ENCODE measurements at regions not wholly inside any gene's neighbourhood (a gene's known extent, or its start where the extent isn't known, plus 50 kb on each side); places are given as distances from the start of the nearest gene placed in this dataset.

DNA sequence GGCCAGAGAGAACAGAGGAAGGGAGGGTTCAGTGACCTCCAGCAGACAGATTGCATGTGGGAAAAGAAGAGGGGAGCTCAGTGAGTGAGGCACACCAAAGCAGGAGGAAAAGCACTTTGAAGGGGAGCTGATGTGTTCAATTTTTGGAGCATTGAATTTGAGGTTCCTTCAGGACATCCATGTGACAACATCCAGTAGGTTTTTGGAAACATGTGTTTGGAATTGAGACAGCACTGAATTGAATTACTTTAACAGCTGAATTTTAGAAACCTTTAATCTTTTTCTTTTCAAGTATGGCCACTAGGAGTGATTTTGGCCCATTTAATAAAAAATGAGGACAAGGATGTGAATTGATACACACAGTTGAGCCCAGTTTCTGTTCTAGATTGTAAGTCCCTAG is 101.8 kb upstream of the SEC61G start:
- no peaks in the 10 kb centered on the region for H3K4me1 ChIP-seq (ENCODE audit: control insufficient read depth, insufficient read depth, low read length)
- DNase-seq (ENCODE audit: low read depth, low spot score), result no peak
- no peaks in the 10 kb centered on the region for H4K20me1 ChIP-seq (ENCODE audit: control insufficient read depth, insufficient read depth)
- H3K9ac ChIP-seq (ENCODE audit: control insufficient read depth, insufficient read depth, low read length), result no peak overlapping the region
- BruUV-seq (replicated peaks), result no TSS peak
- H3K27me3 ChIP-seq (replicated peaks in 1 of 2; ENCODE audit: control insufficient read depth in 2 of 2, insufficient read depth in 2 of 2, low read length in 1 of 2), result peaks cover 0 to 2% of the 10 kb centered on the region in 2 experiments; a peak in 2 of 4 replicates
- H2AFZ ChIP-seq (ENCODE audit: control insufficient read depth, low read depth, low read length), result no peak overlapping the region
- no peak for FAIRE-seq
- no peak overlapping the region for H3K4me3 ChIP-seq
- intact Hi-C loops (cut with micrococcal nuclease; ENCODE audit: unreplicated experiment), result no loop called here
- no peak overlapping the region for H3K4me2 ChIP-seq (ENCODE audit: control insufficient read depth, insufficient read depth)
- RAD21 ChIA-PET (ENCODE audit: unreplicated experiment), result no interaction called here
- H3K79me2 ChIP-seq (ENCODE audit: control insufficient read depth, insufficient read depth, low read length), result no peaks in the 10 kb centered on the region
- TF ChIP-seq POLR2AphosphoS5 (IDR thresholded peaks at IDR 0.05; ENCODE audit: low read length), result no peak
- TF ChIP-seq SP1 (IDR thresholded peaks at IDR 0.05; ENCODE audit: low read depth, low read length), result no peak
- TF ChIP-seq KLF5 (IDR thresholded peaks at IDR 0.05; ENCODE audit: partially characterized antibody), result no peak
- no peak for TF ChIP-seq NR2C1 (IDR thresholded peaks at IDR 0.05)
- no peak for TF ChIP-seq NFXL1 (IDR thresholded peaks at IDR 0.05; ENCODE audit: borderline replicate concordance)
- TF ChIP-seq, protein P1, sequence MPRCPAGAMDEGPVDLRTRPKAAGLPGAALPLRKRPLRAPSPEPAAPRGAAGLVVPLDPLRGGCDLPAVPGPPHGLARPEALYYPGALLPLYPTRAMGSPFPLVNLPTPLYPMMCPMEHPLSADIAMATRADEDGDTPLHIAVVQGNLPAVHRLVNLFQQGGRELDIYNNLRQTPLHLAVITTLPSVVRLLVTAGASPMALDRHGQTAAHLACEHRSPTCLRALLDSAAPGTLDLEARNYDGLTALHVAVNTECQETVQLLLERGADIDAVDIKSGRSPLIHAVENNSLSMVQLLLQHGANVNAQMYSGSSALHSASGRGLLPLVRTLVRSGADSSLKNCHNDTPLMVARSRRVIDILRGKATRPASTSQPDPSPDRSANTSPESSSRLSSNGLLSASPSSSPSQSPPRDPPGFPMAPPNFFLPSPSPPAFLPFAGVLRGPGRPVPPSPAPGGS (IDR thresholded peaks at IDR 0.05; ENCODE audit: borderline replicate concordance, insufficient read depth, low read depth, low read length, poor library complexity, severe bottlenecking), result no peak
- TF ChIP-seq, protein P2, sequence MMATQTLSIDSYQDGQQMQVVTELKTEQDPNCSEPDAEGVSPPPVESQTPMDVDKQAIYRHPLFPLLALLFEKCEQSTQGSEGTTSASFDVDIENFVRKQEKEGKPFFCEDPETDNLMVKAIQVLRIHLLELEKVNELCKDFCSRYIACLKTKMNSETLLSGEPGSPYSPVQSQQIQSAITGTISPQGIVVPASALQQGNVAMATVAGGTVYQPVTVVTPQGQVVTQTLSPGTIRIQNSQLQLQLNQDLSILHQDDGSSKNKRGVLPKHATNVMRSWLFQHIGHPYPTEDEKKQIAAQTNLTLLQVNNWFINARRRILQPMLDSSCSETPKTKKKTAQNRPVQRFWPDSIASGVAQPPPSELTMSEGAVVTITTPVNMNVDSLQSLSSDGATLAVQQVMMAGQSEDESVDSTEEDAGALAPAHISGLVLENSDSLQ (IDR thresholded peaks at IDR 0.05), result no peak
- TF ChIP-seq, protein P3, sequence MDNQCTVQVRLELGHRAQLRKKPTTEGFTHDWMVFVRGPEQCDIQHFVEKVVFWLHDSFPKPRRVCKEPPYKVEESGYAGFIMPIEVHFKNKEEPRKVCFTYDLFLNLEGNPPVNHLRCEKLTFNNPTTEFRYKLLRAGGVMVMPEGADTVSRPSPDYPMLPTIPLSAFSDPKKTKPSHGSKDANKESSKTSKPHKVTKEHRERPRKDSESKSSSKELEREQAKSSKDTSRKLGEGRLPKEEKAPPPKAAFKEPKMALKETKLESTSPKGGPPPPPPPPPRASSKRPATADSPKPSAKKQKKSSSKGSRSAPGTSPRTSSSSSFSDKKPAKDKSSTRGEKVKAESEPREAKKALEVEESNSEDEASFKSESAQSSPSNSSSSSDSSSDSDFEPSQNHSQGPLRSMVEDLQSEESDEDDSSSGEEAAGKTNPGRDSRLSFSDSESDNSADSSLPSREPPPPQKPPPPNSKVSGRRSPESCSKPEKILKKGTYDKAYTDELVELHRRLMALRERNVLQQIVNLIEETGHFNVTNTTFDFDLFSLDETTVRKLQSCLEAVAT (IDR thresholded peaks at IDR 0.05), result no peak
- no peak for TF ChIP-seq ZNF217 (IDR thresholded peaks at IDR 0.05)
- TF ChIP-seq, protein P4, sequence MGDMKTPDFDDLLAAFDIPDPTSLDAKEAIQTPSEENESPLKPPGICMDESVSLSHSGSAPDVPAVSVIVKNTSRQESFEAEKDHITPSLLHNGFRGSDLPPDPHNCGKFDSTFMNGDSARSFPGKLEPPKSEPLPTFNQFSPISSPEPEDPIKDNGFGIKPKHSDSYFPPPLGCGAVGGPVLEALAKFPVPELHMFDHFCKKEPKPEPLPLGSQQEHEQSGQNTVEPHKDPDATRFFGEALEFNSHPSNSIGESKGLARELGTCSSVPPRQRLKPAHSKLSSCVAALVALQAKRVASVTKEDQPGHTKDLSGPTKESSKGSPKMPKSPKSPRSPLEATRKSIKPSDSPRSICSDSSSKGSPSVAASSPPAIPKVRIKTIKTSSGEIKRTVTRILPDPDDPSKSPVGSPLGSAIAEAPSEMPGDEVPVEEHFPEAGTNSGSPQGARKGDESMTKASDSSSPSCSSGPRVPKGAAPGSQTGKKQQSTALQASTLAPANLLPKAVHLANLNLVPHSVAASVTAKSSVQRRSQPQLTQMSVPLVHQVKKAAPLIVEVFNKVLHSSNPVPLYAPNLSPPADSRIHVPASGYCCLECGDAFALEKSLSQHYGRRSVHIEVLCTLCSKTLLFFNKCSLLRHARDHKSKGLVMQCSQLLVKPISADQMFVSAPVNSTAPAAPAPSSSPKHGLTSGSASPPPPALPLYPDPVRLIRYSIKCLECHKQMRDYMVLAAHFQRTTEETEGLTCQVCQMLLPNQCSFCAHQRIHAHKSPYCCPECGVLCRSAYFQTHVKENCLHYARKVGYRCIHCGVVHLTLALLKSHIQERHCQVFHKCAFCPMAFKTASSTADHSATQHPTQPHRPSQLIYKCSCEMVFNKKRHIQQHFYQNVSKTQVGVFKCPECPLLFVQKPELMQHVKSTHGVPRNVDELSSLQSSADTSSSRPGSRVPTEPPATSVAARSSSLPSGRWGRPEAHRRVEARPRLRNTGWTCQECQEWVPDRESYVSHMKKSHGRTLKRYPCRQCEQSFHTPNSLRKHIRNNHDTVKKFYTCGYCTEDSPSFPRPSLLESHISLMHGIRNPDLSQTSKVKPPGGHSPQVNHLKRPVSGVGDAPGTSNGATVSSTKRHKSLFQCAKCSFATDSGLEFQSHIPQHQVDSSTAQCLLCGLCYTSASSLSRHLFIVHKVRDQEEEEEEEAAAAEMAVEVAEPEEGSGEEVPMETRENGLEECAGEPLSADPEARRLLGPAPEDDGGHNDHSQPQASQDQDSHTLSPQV (IDR thresholded peaks at IDR 0.05), result no peak
- no peak for TF ChIP-seq ZNF207 (IDR thresholded peaks at IDR 0.05; ENCODE audit: borderline replicate concordance)
- TF ChIP-seq IKZF1 (conservative IDR thresholded peaks at IDR 0.05), result no peak
- TF ChIP-seq CHD1 (IDR thresholded peaks at IDR 0.05; ENCODE audit: low read depth, low read length), result no peak
- no peak for TF ChIP-seq YBX1 (IDR thresholded peaks at IDR 0.05)
- no peak for TF ChIP-seq KDM1A (IDR thresholded peaks at IDR 0.05; ENCODE audit: borderline replicate concordance)
- no peak for TF ChIP-seq TAF1 (IDR thresholded peaks at IDR 0.05; ENCODE audit: borderline replicate concordance, low read depth, low read length)
- no peak for TF ChIP-seq ZNF622 (IDR thresholded peaks at IDR 0.05)
- TF ChIP-seq RAD51 (IDR thresholded peaks at IDR 0.05), result no peak
- no peak for TF ChIP-seq ASH2L (IDR thresholded peaks at IDR 0.05; ENCODE audit: borderline replicate concordance, low read depth)
- TF ChIP-seq PAX8 (IDR thresholded peaks at IDR 0.05), result no peak
- no peak overlapping the region for H3K27ac ChIP-seq (ENCODE audit: control insufficient read depth, insufficient read depth)
- in situ Hi-C loops (cut with MboI), result no loop called here
- POLR2A ChIA-PET, result no interaction called here
- SMC1A ChIA-PET (ENCODE audit: uncharacterized antibody, unreplicated experiment), result interaction anchor here (1.0 to 1.5 kb wide), 2 partner anchors 72 to 95 kb away, joined by 3 to 5 read pairs; no protein-coding TSS in a partner anchor
- CTCF ChIA-PET, result no interaction called here
- H3K9me3 ChIP-seq (replicated peaks; ENCODE audit: control insufficient read depth, insufficient read depth, low read length), result no peaks in the 10 kb centered on the region
- ATAC-seq, result no peak
- H3K36me3 ChIP-seq (ENCODE audit: control insufficient read depth in 2 of 2, insufficient read depth in 2 of 2, low read length in 1 of 2), result no peaks in the 10 kb centered on the region
